ENCODE measurements at regions not wholly inside any gene's neighbourhood (a gene's known extent, or its start where the extent isn't known, plus 50 kb on each side); places are given as distances from the start of the nearest gene placed in this dataset.

DNA sequence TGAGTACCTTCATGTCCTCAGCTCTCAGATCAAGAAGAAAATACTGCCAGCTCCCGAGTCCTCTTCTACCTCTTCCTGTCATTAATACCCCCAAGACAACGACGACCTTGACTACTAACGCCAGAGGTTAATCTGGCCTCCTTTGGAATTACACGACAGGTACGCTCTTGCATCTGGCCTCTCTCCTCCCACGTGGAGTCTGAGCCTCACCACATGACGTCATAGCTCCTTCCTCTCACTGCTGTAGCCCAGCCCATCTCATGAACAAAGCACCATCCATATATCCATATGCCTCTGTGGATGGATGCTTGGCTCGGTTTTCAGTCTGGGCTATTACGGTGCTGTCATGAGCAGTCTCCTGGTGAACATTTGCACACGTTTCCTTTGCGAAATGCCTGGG, 110.2 kb upstream of the TNRC6C start:
- Mint-ChIP-seq H3K27me3 (ENCODE audit: low read depth) (no peaks in the 10 kb centered on the region; the same call in 1 of the 2 replicates), H3K27ac (no peak overlapping the region), H3K36me3 (no peaks in the 10 kb centered on the region), H3K9me3 (no peaks in the 10 kb centered on the region), H3K4me3 (no peak overlapping the region), H3K4me1 (peaks cover 3% of the 10 kb centered on the region; the same call in 1 of the 2 replicates)
- TF ChIP-seq, protein P1, sequence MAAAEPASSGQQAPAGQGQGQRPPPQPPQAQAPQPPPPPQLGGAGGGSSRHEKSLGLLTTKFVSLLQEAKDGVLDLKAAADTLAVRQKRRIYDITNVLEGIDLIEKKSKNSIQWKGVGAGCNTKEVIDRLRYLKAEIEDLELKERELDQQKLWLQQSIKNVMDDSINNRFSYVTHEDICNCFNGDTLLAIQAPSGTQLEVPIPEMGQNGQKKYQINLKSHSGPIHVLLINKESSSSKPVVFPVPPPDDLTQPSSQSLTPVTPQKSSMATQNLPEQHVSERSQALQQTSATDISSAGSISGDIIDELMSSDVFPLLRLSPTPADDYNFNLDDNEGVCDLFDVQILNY (CRISPR knock-in tag; IDR thresholded peaks at IDR 0.05) = no peak
- TF ChIP-seq GTF2I (CRISPR knock-in tag; conservative IDR thresholded peaks at IDR 0.05) (no peak), ZNF396 (CRISPR knock-in tag; IDR thresholded peaks at IDR 0.05; ENCODE audit: borderline replicate concordance) (no peak), SMAD3 (CRISPR knock-in tag; IDR thresholded peaks at IDR 0.05; ENCODE audit: borderline replicate concordance) (no peak), ZNF263 (CRISPR knock-in tag; IDR thresholded peaks at IDR 0.05; ENCODE audit: low read depth) (no peak)
- TF ChIP-seq, protein P2, sequence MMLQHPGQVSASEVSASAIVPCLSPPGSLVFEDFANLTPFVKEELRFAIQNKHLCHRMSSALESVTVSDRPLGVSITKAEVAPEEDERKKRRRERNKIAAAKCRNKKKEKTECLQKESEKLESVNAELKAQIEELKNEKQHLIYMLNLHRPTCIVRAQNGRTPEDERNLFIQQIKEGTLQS (CRISPR knock-in tag; conservative IDR thresholded peaks at IDR 0.05) = no peak
- ATAC-seq (no peak), DNase-seq (ENCODE audit: low spot score) (no peak)
- ChIA-PET CTCF (interaction anchor here (0.8 to 1.1 kb wide), 2 partner anchors 19 to 44 kb away, joined by 3 read pairs; no protein-coding TSS in a partner anchor), POLR2A (no interaction called here)

DNA sequence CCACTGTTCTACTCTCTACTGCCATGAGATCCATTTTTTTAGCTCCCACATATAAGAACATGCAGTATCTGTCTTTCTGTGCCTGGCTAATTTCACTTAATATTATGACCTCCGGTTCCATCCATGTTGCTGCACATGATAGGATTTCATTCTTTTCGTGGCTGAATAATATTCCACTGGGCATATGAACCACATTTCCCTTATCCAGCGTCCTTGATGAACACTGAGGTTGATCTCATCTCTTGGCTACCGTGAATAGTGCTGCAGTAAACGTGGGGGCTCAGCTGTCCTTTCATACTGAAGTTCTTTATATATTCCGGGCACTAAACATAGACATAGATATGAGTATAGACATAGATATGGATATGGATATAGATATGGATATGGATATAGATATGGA, 109.3 kb upstream of the TNRC6C start:
- H3K4me1 Mint-ChIP-seq = peaks cover 8% of the 10 kb centered on the region
- no peak for ATAC-seq
- no peak for DNase-seq (ENCODE audit: low spot score)
- TF ChIP-seq, protein P3, sequence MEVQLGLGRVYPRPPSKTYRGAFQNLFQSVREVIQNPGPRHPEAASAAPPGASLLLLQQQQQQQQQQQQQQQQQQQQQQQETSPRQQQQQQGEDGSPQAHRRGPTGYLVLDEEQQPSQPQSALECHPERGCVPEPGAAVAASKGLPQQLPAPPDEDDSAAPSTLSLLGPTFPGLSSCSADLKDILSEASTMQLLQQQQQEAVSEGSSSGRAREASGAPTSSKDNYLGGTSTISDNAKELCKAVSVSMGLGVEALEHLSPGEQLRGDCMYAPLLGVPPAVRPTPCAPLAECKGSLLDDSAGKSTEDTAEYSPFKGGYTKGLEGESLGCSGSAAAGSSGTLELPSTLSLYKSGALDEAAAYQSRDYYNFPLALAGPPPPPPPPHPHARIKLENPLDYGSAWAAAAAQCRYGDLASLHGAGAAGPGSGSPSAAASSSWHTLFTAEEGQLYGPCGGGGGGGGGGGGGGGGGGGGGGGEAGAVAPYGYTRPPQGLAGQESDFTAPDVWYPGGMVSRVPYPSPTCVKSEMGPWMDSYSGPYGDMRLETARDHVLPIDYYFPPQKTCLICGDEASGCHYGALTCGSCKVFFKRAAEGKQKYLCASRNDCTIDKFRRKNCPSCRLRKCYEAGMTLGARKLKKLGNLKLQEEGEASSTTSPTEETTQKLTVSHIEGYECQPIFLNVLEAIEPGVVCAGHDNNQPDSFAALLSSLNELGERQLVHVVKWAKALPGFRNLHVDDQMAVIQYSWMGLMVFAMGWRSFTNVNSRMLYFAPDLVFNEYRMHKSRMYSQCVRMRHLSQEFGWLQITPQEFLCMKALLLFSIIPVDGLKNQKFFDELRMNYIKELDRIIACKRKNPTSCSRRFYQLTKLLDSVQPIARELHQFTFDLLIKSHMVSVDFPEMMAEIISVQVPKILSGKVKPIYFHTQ (CRISPR knock-in tag; IDR thresholded peaks at IDR 0.05) = no peak
- TF ChIP-seq GRHL2 (CRISPR knock-in tag; IDR thresholded peaks at IDR 0.05; ENCODE audit: insufficient replicate concordance, severe bottlenecking) (no peak), ZNF121 (CRISPR knock-in tag; IDR thresholded peaks at IDR 0.05) (no peak), OVOL2 (CRISPR knock-in tag; IDR thresholded peaks at IDR 0.05; ENCODE audit: borderline replicate concordance) (no peak), ESRRA (CRISPR knock-in tag; IDR thresholded peaks at IDR 0.05; ENCODE audit: borderline replicate concordance) (no peak), NFYB (CRISPR knock-in tag; conservative IDR thresholded peaks at IDR 0.05; ENCODE audit: low read depth) (no peak), TEAD4 (CRISPR knock-in tag; IDR thresholded peaks at IDR 0.05) (no peak), ZNF317 (CRISPR knock-in tag; IDR thresholded peaks at IDR 0.05; ENCODE audit: borderline replicate concordance, low read depth) (no peak), ZNF232 (CRISPR knock-in tag; IDR thresholded peaks at IDR 0.05) (no peak), TCF7 (CRISPR knock-in tag; IDR thresholded peaks at IDR 0.05; ENCODE audit: low read depth) (no peak), NR1H2 (CRISPR knock-in tag; IDR thresholded peaks at IDR 0.05) (no peak), SMAD4 (CRISPR knock-in tag; IDR thresholded peaks at IDR 0.05) (no peak), CREB1 (CRISPR knock-in tag; IDR thresholded peaks at IDR 0.05) (no peak), JUN (CRISPR knock-in tag; IDR thresholded peaks at IDR 0.05) (no peak), KAT7 (CRISPR knock-in tag; IDR thresholded peaks at IDR 0.05; ENCODE audit: borderline replicate concordance) (no peak)
- TF ChIP-seq, protein P4, sequence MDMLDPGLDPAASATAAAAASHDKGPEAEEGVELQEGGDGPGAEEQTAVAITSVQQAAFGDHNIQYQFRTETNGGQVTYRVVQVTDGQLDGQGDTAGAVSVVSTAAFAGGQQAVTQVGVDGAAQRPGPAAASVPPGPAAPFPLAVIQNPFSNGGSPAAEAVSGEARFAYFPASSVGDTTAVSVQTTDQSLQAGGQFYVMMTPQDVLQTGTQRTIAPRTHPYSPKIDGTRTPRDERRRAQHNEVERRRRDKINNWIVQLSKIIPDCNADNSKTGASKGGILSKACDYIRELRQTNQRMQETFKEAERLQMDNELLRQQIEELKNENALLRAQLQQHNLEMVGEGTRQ (CRISPR knock-in tag; IDR thresholded peaks at IDR 0.05) = no peak
- TF ChIP-seq, protein P5, sequence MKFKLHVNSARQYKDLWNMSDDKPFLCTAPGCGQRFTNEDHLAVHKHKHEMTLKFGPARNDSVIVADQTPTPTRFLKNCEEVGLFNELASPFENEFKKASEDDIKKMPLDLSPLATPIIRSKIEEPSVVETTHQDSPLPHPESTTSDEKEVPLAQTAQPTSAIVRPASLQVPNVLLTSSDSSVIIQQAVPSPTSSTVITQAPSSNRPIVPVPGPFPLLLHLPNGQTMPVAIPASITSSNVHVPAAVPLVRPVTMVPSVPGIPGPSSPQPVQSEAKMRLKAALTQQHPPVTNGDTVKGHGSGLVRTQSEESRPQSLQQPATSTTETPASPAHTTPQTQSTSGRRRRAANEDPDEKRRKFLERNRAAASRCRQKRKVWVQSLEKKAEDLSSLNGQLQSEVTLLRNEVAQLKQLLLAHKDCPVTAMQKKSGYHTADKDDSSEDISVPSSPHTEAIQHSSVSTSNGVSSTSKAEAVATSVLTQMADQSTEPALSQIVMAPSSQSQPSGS (CRISPR knock-in tag; IDR thresholded peaks at IDR 0.05; ENCODE audit: borderline replicate concordance, low read depth) = no peak
- TF ChIP-seq, protein P1 (CRISPR knock-in tag; IDR thresholded peaks at IDR 0.05) = no peak
- TF ChIP-seq, protein P6, sequence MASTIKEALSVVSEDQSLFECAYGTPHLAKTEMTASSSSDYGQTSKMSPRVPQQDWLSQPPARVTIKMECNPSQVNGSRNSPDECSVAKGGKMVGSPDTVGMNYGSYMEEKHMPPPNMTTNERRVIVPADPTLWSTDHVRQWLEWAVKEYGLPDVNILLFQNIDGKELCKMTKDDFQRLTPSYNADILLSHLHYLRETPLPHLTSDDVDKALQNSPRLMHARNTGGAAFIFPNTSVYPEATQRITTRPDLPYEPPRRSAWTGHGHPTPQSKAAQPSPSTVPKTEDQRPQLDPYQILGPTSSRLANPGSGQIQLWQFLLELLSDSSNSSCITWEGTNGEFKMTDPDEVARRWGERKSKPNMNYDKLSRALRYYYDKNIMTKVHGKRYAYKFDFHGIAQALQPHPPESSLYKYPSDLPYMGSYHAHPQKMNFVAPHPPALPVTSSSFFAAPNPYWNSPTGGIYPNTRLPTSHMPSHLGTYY (CRISPR knock-in tag; IDR thresholded peaks at IDR 0.05) = no peak
- H3K27me3 Mint-ChIP-seq (ENCODE audit: low read depth) = no peaks in the 10 kb centered on the region; the same call in 1 of the 2 replicates
- H3K27ac Mint-ChIP-seq = no peak overlapping the region
- no peaks in the 10 kb centered on the region for H3K36me3 Mint-ChIP-seq
- H3K4me3 Mint-ChIP-seq = no peak overlapping the region
- ChIA-PET CTCF (no interaction called here), POLR2A (no interaction called here)
- H3K9me3 Mint-ChIP-seq = no peaks in the 10 kb centered on the region

All from WTC11 (cell line).